ENCODE measurements at regions not wholly inside any gene's neighbourhood (a gene's known extent, or its start where the extent isn't known, plus 50 kb on each side); places are given as distances from the start of the nearest gene placed in this dataset.

- no peak for TF ChIP-seq CTCF (IDR thresholded peaks at IDR 0.05; ENCODE audit: insufficient read depth, low read depth, low read length)
Observed at GRCh38 chr15:35629766-35630165, 83.8 kb upstream of the DPH6 start.

GRCh38 chr15:35630532-35630931, 84.6 kb upstream of the DPH6 start:
- peak; percentile 43 for DNase-seq (ENCODE audit: low read depth)
- no peak overlapping the region for H3K4me3 ChIP-seq (ENCODE audit: low read depth, low read length)
- no peak for TF ChIP-seq CTCF (IDR thresholded peaks at IDR 0.05; ENCODE audit: insufficient read depth, low read depth, low read length)

More at GRCh38 chr15:35629766-35630165, 83.8 kb upstream of the DPH6 start:
- no peak for DNase-seq (ENCODE audit: low read depth)
- H3K4me3 ChIP-seq (ENCODE audit: low read depth, low read length): no peak overlapping the region

GRCh38 chr15:35630985-35631384, 85.0 kb upstream of the DPH6 start:
- no peak for DNase-seq (ENCODE audit: low read depth)
- no peak for TF ChIP-seq CTCF (IDR thresholded peaks at IDR 0.05; ENCODE audit: insufficient read depth, low read depth, low read length)

GRCh38 chr15:35633677-35634076, 87.7 kb upstream of the DPH6 start:
- no peak for TF ChIP-seq CTCF (IDR thresholded peaks at IDR 0.05; ENCODE audit: insufficient read depth, low read depth, low read length)
- H3K4me3 ChIP-seq (ENCODE audit: low read depth, low read length): no peak overlapping the region
- no peak for DNase-seq (ENCODE audit: low read depth)

More at GRCh38 chr15:35630985-35631384, 85.0 kb upstream of the DPH6 start:
- no peak overlapping the region for H3K4me3 ChIP-seq (ENCODE audit: low read depth, low read length)

GRCh38 chr15:35646790-35647189, 100.8 kb upstream of the DPH6 start:
- H3K4me3 ChIP-seq (ENCODE audit: low read depth, low read length): no peak overlapping the region
- no peak for DNase-seq (ENCODE audit: low read depth)
- no peak for TF ChIP-seq CTCF (IDR thresholded peaks at IDR 0.05; ENCODE audit: insufficient read depth, low read depth, low read length)

GRCh38 chr15:35647303-35647702, 101.3 kb upstream of the DPH6 start:
- DNase-seq (ENCODE audit: low read depth): no peak
- TF ChIP-seq CTCF (IDR thresholded peaks at IDR 0.05; ENCODE audit: insufficient read depth, low read depth, low read length): no peak
- H3K4me3 ChIP-seq (ENCODE audit: low read depth, low read length): no peak overlapping the region

- H3K4me3 ChIP-seq (ENCODE audit: low read depth, low read length): no peak overlapping the region
- no peak for TF ChIP-seq CTCF (IDR thresholded peaks at IDR 0.05; ENCODE audit: insufficient read depth, low read depth, low read length)
- DNase-seq (ENCODE audit: low read depth): no peak
Observed at GRCh38 chr15:35648941-35649340, 103.0 kb upstream of the DPH6 start.

Measured in fibroblast of villous mesenchyme (primary cell).